PFSK-1 (cell line): ENCODE measurements at regions not wholly inside any gene's neighbourhood (a gene's known extent, or its start where the extent isn't known, plus 50 kb on each side); places are given as distances from the start of the nearest gene placed in this dataset.

ENCODE experiments used
- FOXP2 ChIP-seq: optimal IDR thresholded peaks from 2 replicates; pipeline ENCODE3; 2011; ENCODE audit warnings: borderline replicate concordance, control low read depth, inconsistent platforms; ENCODE audit not compliant: insufficient read depth; ENCODE audit errors: extremely low read length, extremely low read depth
- POLR2AphosphoS5 ChIP-seq: IDR thresholded peaks from 2 replicates; pipeline ENCODE4 v1.6.1; 2012; ENCODE audit warnings: low read depth, mild to moderate bottlenecking, control low read depth, low read length, moderate library complexity
- SIN3A ChIP-seq: IDR thresholded peaks from 2 replicates; pipeline ENCODE4 v1.6.1; 2012; ENCODE audit warnings: mild to moderate bottlenecking, low read length, moderate library complexity, borderline replicate concordance; ENCODE audit not compliant: insufficient read depth
- TAF1 ChIP-seq: IDR thresholded peaks from 2 replicates; pipeline ENCODE4 v1.6.1; 2012; ENCODE audit warnings: low read length, control low read depth, borderline replicate concordance; ENCODE audit not compliant: insufficient read depth
- TF ChIP-seq, protein P1 (sequence below), 2 experiments: IDR thresholded peaks; 2 replicates each; pipeline versions ENCODE4 v1.6.1 to v1.8.0; 2011 to 2012; ENCODE audit warnings: low read depth in 2 of 2, low read length in 2 of 2, control low read depth in 1 of 2, inconsistent platforms in 1 of 2, mild to moderate bottlenecking in 1 of 2, moderate library complexity in 1 of 2; ENCODE audit not compliant: insufficient read depth in 1 of 2

DNA sequence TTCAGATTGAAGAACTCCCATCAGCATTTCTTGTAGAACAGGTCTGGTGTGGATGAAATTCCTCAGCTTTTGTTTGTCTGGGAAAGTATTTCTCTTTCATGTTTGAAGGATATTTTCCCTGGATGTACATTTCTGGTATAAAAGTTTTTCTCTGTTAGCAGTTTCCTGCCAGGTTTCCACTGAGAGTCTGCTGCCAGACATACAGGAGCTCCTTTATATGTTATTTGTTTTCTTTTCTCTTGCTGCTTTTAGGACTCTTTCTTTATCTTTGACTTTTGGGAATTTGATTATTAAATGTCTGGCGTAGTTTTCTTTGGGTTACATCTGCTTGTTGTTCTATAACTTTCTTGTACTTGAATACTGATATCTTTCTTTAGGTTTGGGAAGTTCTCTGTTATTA is 486.5 kb downstream of the ARAP2 start:
- TF ChIP-seq FOXP2 (no peak), TAF1 (no peak), POLR2AphosphoS5 (no peak), SIN3A (no peak)
- TF ChIP-seq, protein P1, sequence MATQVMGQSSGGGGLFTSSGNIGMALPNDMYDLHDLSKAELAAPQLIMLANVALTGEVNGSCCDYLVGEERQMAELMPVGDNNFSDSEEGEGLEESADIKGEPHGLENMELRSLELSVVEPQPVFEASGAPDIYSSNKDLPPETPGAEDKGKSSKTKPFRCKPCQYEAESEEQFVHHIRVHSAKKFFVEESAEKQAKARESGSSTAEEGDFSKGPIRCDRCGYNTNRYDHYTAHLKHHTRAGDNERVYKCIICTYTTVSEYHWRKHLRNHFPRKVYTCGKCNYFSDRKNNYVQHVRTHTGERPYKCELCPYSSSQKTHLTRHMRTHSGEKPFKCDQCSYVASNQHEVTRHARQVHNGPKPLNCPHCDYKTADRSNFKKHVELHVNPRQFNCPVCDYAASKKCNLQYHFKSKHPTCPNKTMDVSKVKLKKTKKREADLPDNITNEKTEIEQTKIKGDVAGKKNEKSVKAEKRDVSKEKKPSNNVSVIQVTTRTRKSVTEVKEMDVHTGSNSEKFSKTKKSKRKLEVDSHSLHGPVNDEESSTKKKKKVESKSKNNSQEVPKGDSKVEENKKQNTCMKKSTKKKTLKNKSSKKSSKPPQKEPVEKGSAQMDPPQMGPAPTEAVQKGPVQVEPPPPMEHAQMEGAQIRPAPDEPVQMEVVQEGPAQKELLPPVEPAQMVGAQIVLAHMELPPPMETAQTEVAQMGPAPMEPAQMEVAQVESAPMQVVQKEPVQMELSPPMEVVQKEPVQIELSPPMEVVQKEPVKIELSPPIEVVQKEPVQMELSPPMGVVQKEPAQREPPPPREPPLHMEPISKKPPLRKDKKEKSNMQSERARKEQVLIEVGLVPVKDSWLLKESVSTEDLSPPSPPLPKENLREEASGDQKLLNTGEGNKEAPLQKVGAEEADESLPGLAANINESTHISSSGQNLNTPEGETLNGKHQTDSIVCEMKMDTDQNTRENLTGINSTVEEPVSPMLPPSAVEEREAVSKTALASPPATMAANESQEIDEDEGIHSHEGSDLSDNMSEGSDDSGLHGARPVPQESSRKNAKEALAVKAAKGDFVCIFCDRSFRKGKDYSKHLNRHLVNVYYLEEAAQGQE (IDR thresholded peaks at IDR 0.05; ENCODE audit: insufficient read depth in 1 of 2, low read depth in 2 of 2, low read length in 2 of 2): no peak

- TF ChIP-seq FOXP2: no peak
These were observed 483.5 kb downstream of the ARAP2 start for GRCh38 chr4:35760807-35761206.

DNA sequence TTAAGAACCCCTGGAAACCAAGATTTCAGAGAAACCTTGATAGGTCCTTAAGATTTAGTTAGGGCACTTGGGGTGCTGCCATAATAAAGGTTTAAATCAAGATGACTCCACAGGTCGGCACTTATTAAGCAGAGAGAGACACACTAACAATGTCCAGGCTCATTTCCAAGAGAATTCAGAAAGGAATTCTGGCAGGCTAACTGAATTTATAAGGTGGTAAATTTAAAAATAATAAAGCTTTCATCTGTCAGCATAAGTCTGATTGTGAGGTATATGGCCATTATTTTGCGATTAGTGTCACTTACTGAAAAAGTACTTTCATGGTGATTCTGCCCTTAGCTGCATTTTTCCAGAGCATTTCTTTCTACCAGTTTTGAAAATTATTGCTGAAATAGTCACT is 472.7 kb downstream of the ARAP2 start:
- TF ChIP-seq, protein P1 (IDR thresholded peaks at IDR 0.05; ENCODE audit: insufficient read depth in 1 of 2, low read depth in 2 of 2, low read length in 2 of 2): no peak
- no peak for TF ChIP-seq SIN3A
- TF ChIP-seq TAF1: no peak

- TF ChIP-seq SIN3A (no peak), POLR2AphosphoS5 (no peak), FOXP2 (no peak), TAF1 (no peak)
- TF ChIP-seq, protein P1 (IDR thresholded peaks at IDR 0.05; ENCODE audit: insufficient read depth in 1 of 2, low read depth in 2 of 2, low read length in 2 of 2): no peak
These were observed 472.0 kb downstream of the ARAP2 start for GRCh38 chr4:35772291-35772690.

GRCh38 chr4:35789899-35790574 is 454.3 kb downstream of the ARAP2 start:
- TF ChIP-seq SIN3A (no peak), TAF1 (no peak), POLR2AphosphoS5 (no peak), FOXP2 (no peak)
- TF ChIP-seq, protein P1 (IDR thresholded peaks at IDR 0.05; ENCODE audit: insufficient read depth in 1 of 2, low read depth in 2 of 2, low read length in 2 of 2): no peak
